ENCODE measurements at regions not wholly inside any gene's neighbourhood (a gene's known extent, or its start where the extent isn't known, plus 50 kb on each side); places are given as distances from the start of the nearest gene placed in this dataset.

DNA sequence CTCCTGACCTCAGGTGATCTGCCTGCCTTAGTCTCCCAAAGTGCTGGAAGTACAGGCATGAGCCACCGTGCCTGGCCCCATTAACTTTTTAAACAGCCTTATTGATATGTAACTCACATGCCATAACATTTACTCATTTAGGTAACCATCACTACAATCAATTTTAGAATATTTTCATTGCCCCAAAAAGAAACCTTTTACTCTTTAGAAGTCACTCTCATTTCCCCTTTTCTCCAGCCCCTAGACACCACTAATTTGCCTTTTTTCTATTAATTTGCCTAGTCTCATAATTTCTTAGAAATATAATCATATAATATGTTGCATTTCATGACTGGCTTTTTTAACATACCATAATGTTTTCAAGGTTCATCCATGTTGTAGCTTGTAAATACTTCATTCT, 57.2 kb upstream of the TACR1 start:
- Histone ChIP-seq H3K36me3 (no peaks in the 10 kb centered on the region), H3K27me3 (no peaks in the 10 kb centered on the region), H3K27ac (no peak overlapping the region), H3K4me1 (no peaks in the 10 kb centered on the region), H3K4me3 (no peak overlapping the region), H3K9me3 (peaks cover 15 to 25% (median 19%) of the 10 kb centered on the region in 4 donors)
- no peak for ATAC-seq (ENCODE audit: low FRiP score in 2 of 2)
- TF ChIP-seq, protein P1, sequence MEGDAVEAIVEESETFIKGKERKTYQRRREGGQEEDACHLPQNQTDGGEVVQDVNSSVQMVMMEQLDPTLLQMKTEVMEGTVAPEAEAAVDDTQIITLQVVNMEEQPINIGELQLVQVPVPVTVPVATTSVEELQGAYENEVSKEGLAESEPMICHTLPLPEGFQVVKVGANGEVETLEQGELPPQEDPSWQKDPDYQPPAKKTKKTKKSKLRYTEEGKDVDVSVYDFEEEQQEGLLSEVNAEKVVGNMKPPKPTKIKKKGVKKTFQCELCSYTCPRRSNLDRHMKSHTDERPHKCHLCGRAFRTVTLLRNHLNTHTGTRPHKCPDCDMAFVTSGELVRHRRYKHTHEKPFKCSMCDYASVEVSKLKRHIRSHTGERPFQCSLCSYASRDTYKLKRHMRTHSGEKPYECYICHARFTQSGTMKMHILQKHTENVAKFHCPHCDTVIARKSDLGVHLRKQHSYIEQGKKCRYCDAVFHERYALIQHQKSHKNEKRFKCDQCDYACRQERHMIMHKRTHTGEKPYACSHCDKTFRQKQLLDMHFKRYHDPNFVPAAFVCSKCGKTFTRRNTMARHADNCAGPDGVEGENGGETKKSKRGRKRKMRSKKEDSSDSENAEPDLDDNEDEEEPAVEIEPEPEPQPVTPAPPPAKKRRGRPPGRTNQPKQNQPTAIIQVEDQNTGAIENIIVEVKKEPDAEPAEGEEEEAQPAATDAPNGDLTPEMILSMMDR (IDR thresholded peaks at IDR 0.05) = no peak
- TF ChIP-seq POLR2AphosphoS5 (IDR thresholded peaks at IDR 0.05) (no peak), POLR2A (IDR thresholded peaks at IDR 0.05) (no peak), EP300 (IDR thresholded peaks at IDR 0.05) (no peak)
- WGBS, 2 donors = 86 to 87% methylated on average over 1 of the region's 1 CpG
- DNase-seq = no peak

DNA sequence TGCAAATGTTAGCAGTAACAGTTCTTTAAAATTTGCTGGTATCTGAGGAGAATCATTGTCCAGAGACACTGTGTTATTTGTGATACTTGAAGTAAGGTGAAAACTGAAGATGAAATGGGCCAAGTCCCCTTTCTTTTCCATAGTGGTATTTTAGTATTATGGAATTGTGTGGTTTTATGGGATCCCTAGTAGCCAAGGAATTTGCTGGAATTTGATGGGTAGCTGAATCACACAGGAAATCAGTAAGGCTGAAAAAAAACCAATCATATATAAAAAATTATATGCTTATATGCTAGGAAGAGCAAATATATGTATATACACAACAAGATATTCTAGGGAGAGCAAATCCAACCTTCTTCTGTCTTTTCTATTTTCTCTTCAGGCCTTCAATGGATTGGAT, 54.2 kb upstream of the TACR1 start:
- ATAC-seq (ENCODE audit: low FRiP score in 2 of 2) = no peak

DNA sequence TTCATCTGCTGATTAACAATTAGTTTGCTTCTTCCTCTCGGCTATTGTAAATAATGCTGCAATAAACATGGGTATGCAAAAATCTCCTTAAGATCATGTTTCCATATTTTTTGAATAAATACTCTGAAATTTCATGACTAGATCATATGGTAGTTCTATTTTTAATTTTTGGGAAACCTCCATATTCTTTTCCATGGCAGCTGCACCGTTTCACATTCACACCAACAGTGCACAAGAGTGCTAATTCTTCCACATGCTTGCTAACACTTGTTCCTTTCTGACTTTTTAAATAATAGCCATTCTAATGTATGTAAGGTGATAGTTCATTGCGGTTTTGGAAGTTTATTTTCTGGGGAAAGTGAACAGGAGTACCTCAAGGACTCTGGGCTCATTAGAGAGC, 52.6 kb upstream of the TACR1 start:
- TF ChIP-seq EP300 (IDR thresholded peaks at IDR 0.05) (no peak), POLR2A (IDR thresholded peaks at IDR 0.05) (no peak)
- TF ChIP-seq, protein P1 (IDR thresholded peaks at IDR 0.05) = no peak
- Histone ChIP-seq H3K4me3 (no peak overlapping the region), H3K9me3 (peaks cover 0 to 16% (median 11%) of the 10 kb centered on the region in 4 donors), H3K4me1 (no peaks in the 10 kb centered on the region), H3K27ac (no peak overlapping the region), H3K27me3 (no peaks in the 10 kb centered on the region), H3K36me3 (no peaks in the 10 kb centered on the region)
- whole genome bisulfite sequencing, 2 donors = 75 to 81% methylated on average over 3 of the region's 3 CpGs
- DNase-seq (no peak), ATAC-seq (ENCODE audit: low FRiP score in 2 of 2) (no peak)

More for the DNA sequence above, 54.2 kb upstream of the TACR1 start:
- no peak overlapping the region for H3K27ac ChIP-seq
- no peak overlapping the region for H3K4me3 ChIP-seq
- no peaks in the 10 kb centered on the region for H3K4me1 ChIP-seq
- no peaks in the 10 kb centered on the region for H3K27me3 ChIP-seq
- TF ChIP-seq, protein P1 (IDR thresholded peaks at IDR 0.05) = no peak
- peaks cover 4 to 20% (median 14%) of the 10 kb centered on the region in 4 donors for H3K9me3 ChIP-seq
- no peaks in the 10 kb centered on the region for H3K36me3 ChIP-seq
- DNase-seq = no peak

Data from upper lobe of left lung (tissue), 6 donors.